ENCODE measurements at regions not wholly inside any gene's neighbourhood (a gene's known extent, or its start where the extent isn't known, plus 50 kb on each side); places are given as distances from the start of the nearest gene placed in this dataset.

DNA sequence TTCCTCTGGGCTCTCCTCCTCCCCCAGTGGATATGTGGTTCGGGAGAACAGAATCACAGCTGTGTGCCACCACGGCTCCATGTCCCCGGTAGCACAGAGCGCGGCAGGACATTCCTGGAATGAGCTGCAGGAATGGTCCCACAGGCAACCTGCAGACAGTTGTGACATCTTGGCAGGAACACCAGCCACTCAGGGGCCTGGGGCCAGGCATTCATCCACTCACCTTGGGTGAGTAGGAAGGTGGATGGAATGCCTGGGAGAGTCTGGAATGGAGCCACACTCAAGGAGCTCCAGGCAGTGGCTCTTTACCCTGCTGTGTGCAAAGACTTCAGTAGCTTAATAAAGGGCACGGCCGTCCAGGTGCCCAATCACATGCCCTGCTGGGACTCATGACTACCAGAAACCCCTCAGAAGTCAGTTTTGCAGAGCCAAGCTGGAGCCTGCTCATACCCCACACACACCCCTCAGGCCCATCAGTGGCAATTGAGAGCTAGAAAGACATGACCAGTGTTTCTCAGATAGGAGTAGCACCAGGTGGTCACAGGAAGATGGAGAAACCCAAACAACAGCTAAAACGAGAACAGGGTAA, 117.3 kb upstream of the PRR20G start:
- CTCF ChIA-PET, result no interaction called here

DNA sequence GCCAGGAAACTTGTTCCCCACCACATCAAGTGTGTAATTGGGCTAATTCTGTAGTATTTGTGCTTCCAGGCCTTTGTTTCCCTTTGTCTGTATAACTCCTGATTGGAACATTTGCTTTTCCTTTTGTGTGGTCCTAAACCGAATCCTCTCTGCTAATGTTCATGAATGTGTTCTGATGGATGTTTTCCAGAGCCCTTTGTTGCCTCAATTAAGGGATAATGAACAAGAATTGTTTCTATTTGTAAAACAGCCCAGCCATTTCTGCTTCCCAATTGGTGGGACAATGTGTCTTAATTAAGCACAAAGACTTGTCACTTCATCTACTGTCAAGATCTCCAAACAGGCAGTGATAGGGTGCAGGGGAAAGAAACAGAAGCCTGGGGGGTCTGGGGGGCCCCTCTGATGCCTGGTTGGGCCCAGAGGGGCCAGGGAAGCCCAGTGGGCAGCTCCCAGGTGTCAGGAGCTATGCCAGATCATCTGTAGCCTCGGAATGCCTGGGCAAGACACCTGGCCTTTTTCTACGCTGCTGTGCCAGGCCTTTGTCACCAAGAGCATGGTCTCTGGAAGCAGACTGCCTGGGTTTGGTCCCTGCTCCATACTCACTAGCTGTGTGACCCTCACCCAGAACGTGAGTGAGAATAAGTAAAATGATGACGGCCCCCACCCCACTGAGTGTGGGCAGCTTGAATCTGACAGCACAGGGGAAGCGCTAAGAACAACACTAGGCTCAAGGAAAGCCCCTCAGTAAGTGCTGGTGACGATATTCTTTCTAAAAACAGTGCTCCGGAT, 116.6 kb upstream of the PRR20G start:
- DNase-seq (ENCODE audit: extremely low spot score), result no peak
- no peak for TF ChIP-seq ZNF384 (IDR thresholded peaks at IDR 0.05)
- TF ChIP-seq SP1 (IDR thresholded peaks at IDR 0.05), result no peak
- TF ChIP-seq CTBP1 (IDR thresholded peaks at IDR 0.05; ENCODE audit: borderline replicate concordance), result no peak
- TF ChIP-seq, protein P1, sequence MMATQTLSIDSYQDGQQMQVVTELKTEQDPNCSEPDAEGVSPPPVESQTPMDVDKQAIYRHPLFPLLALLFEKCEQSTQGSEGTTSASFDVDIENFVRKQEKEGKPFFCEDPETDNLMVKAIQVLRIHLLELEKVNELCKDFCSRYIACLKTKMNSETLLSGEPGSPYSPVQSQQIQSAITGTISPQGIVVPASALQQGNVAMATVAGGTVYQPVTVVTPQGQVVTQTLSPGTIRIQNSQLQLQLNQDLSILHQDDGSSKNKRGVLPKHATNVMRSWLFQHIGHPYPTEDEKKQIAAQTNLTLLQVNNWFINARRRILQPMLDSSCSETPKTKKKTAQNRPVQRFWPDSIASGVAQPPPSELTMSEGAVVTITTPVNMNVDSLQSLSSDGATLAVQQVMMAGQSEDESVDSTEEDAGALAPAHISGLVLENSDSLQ (IDR thresholded peaks at IDR 0.05), result no peak
- no peak for TF ChIP-seq FOXM1 (IDR thresholded peaks at IDR 0.05; ENCODE audit: borderline replicate concordance)
- no peak for TF ChIP-seq ELF4 (IDR thresholded peaks at IDR 0.05)
- TF ChIP-seq FOXK2 (IDR thresholded peaks at IDR 0.05), result no peak
- no peak for TF ChIP-seq L3MBTL2 (conservative IDR thresholded peaks at IDR 0.05)
- no peak for TF ChIP-seq FOXA1 (IDR thresholded peaks at IDR 0.05)
- TF ChIP-seq BHLHE40 (IDR thresholded peaks at IDR 0.05; ENCODE audit: borderline replicate concordance), result no peak
- TF ChIP-seq SUZ12 (IDR thresholded peaks at IDR 0.05), result no peak
- TF ChIP-seq HDGF (IDR thresholded peaks at IDR 0.05; ENCODE audit: borderline replicate concordance), result no peak
- CTCF ChIA-PET, result no interaction called here
- POLR2A ChIA-PET, result no interaction called here

More for the DNA sequence above, 117.3 kb upstream of the PRR20G start:
- POLR2A ChIA-PET, result no interaction called here
- TF ChIP-seq, protein P1 (IDR thresholded peaks at IDR 0.05), result no peak
- TF ChIP-seq SUZ12 (IDR thresholded peaks at IDR 0.05) (no peak), FOXM1 (IDR thresholded peaks at IDR 0.05; ENCODE audit: borderline replicate concordance) (no peak), ARNT (IDR thresholded peaks at IDR 0.05) (no peak), SP1 (IDR thresholded peaks at IDR 0.05) (no peak), NFRKB (IDR thresholded peaks at IDR 0.05) (no peak), L3MBTL2 (conservative IDR thresholded peaks at IDR 0.05) (no peak), BHLHE40 (IDR thresholded peaks at IDR 0.05; ENCODE audit: borderline replicate concordance) (no peak), LEF1 (IDR thresholded peaks at IDR 0.05; ENCODE audit: borderline replicate concordance) (no peak), ZNF384 (IDR thresholded peaks at IDR 0.05) (no peak), FOXK2 (IDR thresholded peaks at IDR 0.05) (no peak), ELF4 (IDR thresholded peaks at IDR 0.05) (no peak), HDGF (IDR thresholded peaks at IDR 0.05; ENCODE audit: borderline replicate concordance) (no peak), TARDBP (IDR thresholded peaks at IDR 0.05) (no peak), FOXA1 (IDR thresholded peaks at IDR 0.05) (no peak)
- DNase-seq (ENCODE audit: extremely low spot score), result no peak

DNA sequence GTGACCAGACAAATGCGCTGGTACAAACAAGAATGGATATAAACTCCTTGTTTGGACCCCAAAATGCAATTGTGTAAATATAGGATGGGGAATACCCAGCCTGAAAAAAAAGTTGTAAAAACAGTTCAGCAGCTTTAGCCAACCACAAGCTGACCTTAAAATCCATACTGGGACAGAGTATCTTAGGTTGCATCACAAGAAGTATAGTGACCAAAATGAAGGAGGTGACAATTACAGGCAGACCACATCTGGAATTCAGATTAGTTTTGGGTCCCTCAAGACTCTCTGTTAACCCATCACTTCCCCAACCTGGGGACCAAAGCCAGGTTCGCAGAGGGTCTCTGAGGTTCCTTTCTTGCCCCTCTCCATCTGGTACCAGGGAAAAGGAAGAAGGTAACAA, 115.9 kb upstream of the PRR20G start:
- TF ChIP-seq ARNT (IDR thresholded peaks at IDR 0.05), result no peak
- no peak for TF ChIP-seq SP1 (IDR thresholded peaks at IDR 0.05)
- TF ChIP-seq, protein P1 (IDR thresholded peaks at IDR 0.05), result no peak
- no peak for TF ChIP-seq FOXM1 (IDR thresholded peaks at IDR 0.05; ENCODE audit: borderline replicate concordance)
- TF ChIP-seq ELF4 (IDR thresholded peaks at IDR 0.05), result no peak
- no peak for TF ChIP-seq CTBP1 (IDR thresholded peaks at IDR 0.05; ENCODE audit: borderline replicate concordance)
- no peak for TF ChIP-seq SUZ12 (IDR thresholded peaks at IDR 0.05)
- no peak for TF ChIP-seq FOXK2 (IDR thresholded peaks at IDR 0.05)
- no peak for TF ChIP-seq ZNF384 (IDR thresholded peaks at IDR 0.05)
- no peak for TF ChIP-seq L3MBTL2 (conservative IDR thresholded peaks at IDR 0.05)
- no peak for TF ChIP-seq TARDBP (IDR thresholded peaks at IDR 0.05)
- TF ChIP-seq HDGF (IDR thresholded peaks at IDR 0.05; ENCODE audit: borderline replicate concordance), result no peak
- TF ChIP-seq BHLHE40 (IDR thresholded peaks at IDR 0.05; ENCODE audit: borderline replicate concordance), result no peak
- no peak for TF ChIP-seq NFRKB (IDR thresholded peaks at IDR 0.05)
- no peak for TF ChIP-seq FOXA1 (IDR thresholded peaks at IDR 0.05)
- TF ChIP-seq LEF1 (IDR thresholded peaks at IDR 0.05; ENCODE audit: borderline replicate concordance), result no peak
- ChIA-PET CTCF (no interaction called here), POLR2A (no interaction called here)
- DNase-seq (ENCODE audit: extremely low spot score), result no peak

DNA sequence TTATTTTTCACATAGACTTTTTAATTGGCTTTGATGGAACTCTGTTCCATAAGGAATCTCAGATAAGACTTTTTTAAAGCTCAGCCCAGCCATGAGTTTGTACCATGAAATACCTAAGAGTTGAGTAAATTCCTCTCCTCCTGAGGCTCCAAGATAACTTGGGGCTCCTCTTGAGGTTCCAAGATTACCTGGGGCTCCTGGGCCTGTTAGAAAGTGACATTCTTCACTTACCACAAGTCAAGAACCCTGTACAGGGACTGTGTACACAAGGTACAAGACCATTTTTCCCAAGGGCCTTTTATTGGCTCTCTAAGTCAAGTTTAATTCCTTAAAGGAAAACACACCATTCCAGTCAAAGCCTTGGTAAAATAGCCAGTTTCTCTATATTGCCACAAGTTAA, 111.3 kb upstream of the PRR20G start:
- no peak for TF ChIP-seq LEF1 (IDR thresholded peaks at IDR 0.05; ENCODE audit: borderline replicate concordance)
- no peak for TF ChIP-seq FOXA1 (IDR thresholded peaks at IDR 0.05)
- no peak for TF ChIP-seq ELF4 (IDR thresholded peaks at IDR 0.05)
- no peak for TF ChIP-seq ARNT (IDR thresholded peaks at IDR 0.05)
- TF ChIP-seq SUZ12 (IDR thresholded peaks at IDR 0.05), result no peak
- POLR2A ChIA-PET, result no interaction called here
- CTCF ChIA-PET, result interaction anchor here (0.6 kb wide), 1 partner anchor 10 kb away, joined by 3 read pairs; no protein-coding TSS in a partner anchor
- DNase-seq (ENCODE audit: extremely low spot score), result no peak

DNA sequence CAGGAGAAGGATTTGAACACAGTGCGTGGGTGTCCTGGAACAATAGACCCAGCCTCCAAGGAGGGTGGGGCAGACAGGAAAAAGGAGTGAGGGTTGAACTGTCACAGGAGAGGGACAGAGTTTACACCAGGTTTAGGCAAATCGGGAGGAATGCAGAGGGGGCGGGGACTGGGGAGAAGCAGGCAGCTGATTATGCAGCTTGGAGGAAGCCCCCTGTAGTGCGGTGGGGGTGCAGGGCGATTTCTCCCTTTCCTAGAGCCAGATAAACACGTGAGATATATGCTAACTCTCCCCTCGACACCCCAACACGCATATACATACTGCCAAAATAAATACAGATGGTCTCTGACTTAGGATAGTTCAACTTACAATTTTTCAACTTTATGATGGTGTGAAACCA, 108.6 kb upstream of the PRR20G start:
- TF ChIP-seq TARDBP (IDR thresholded peaks at IDR 0.05), result no peak
- TF ChIP-seq FOXA1 (IDR thresholded peaks at IDR 0.05), result no peak
- no peak for TF ChIP-seq FOXK2 (IDR thresholded peaks at IDR 0.05)
- no peak for TF ChIP-seq CTBP1 (IDR thresholded peaks at IDR 0.05; ENCODE audit: borderline replicate concordance)
- TF ChIP-seq, protein P1 (IDR thresholded peaks at IDR 0.05), result no peak
- TF ChIP-seq ELF4 (IDR thresholded peaks at IDR 0.05), result no peak
- TF ChIP-seq NFRKB (IDR thresholded peaks at IDR 0.05), result no peak
- no peak for TF ChIP-seq SP1 (IDR thresholded peaks at IDR 0.05)
- no peak for TF ChIP-seq FOXM1 (IDR thresholded peaks at IDR 0.05; ENCODE audit: borderline replicate concordance)
- no peak for TF ChIP-seq BHLHE40 (IDR thresholded peaks at IDR 0.05; ENCODE audit: borderline replicate concordance)
- no peak for TF ChIP-seq HDGF (IDR thresholded peaks at IDR 0.05; ENCODE audit: borderline replicate concordance)
- no peak for TF ChIP-seq LEF1 (IDR thresholded peaks at IDR 0.05; ENCODE audit: borderline replicate concordance)
- TF ChIP-seq L3MBTL2 (conservative IDR thresholded peaks at IDR 0.05), result no peak
- no peak for TF ChIP-seq SUZ12 (IDR thresholded peaks at IDR 0.05)
- no peak for TF ChIP-seq ZNF384 (IDR thresholded peaks at IDR 0.05)
- no peak for TF ChIP-seq ARNT (IDR thresholded peaks at IDR 0.05)
- no peak for DNase-seq (ENCODE audit: extremely low spot score)
- POLR2A ChIA-PET, result no interaction called here
- CTCF ChIA-PET, result no interaction called here

Data from HEK293T (cell line).